BJ (cell line): ENCODE measurements at regions not wholly inside any gene's neighbourhood (a gene's known extent, or its start where the extent isn't known, plus 50 kb on each side); places are given as distances from the start of the nearest gene placed in this dataset.

Experiments
- CTCF ChIA-PET: fragments of 350-600 bp; formaldehyde crosslinking; extraction: SDS; loops from one replicate; lab custom pipeline; 2021; ENCODE audit warnings: antibody characterized with exemption, inconsistent platforms; lab: Yijun Ruan, JAX
- POLR2A ChIA-PET: fragments of 300-600 bp; sonication (Branson Sonifier 250); formaldehyde crosslinking; extraction: SDS; loops from one replicate; lab custom pipeline; 2021; ENCODE audit warnings: antibody characterized with exemption; lab: Charles Lee
- DNase-seq: peaks from one replicate; pipeline ENCODE4 v3.0.0-alpha.2; 2011; ENCODE audit warnings: low read depth
- H3K27me3 ChIP-seq: 2 replicates; pipeline ENCODE4 v1.6.0; 2011; ENCODE audit warnings: low read length; ENCODE audit not compliant: control insufficient read depth, insufficient read depth
- H3K36me3 ChIP-seq: 2 replicates; pipeline ENCODE4 v1.5.1; 2011; ENCODE audit warnings: low read length; ENCODE audit not compliant: control insufficient read depth, insufficient read depth
- H3K4me3 ChIP-seq: 2 replicates; pipeline ENCODE4 v1.5.1; 2011; ENCODE audit warnings: low read depth, mild to moderate bottlenecking, control low read depth, low read length
- TF ChIP-seq, protein P1 (sequence below): IDR thresholded peaks from 2 replicates; pipeline ENCODE4 v1.5.1; 2011; ENCODE audit warnings: low read depth, mild to moderate bottlenecking, control low read depth, inconsistent platforms, low read length, moderate library complexity; ENCODE audit not compliant: insufficient read depth

- H3K27me3 ChIP-seq = peaks cover 10% of the 10 kb centered on the region
- ChIA-PET CTCF (no interaction called here), POLR2A (no interaction called here)
- no peak overlapping the region for H3K4me3 ChIP-seq
- TF ChIP-seq, protein P1, sequence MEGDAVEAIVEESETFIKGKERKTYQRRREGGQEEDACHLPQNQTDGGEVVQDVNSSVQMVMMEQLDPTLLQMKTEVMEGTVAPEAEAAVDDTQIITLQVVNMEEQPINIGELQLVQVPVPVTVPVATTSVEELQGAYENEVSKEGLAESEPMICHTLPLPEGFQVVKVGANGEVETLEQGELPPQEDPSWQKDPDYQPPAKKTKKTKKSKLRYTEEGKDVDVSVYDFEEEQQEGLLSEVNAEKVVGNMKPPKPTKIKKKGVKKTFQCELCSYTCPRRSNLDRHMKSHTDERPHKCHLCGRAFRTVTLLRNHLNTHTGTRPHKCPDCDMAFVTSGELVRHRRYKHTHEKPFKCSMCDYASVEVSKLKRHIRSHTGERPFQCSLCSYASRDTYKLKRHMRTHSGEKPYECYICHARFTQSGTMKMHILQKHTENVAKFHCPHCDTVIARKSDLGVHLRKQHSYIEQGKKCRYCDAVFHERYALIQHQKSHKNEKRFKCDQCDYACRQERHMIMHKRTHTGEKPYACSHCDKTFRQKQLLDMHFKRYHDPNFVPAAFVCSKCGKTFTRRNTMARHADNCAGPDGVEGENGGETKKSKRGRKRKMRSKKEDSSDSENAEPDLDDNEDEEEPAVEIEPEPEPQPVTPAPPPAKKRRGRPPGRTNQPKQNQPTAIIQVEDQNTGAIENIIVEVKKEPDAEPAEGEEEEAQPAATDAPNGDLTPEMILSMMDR = no peak
- no peak for DNase-seq
- H3K36me3 ChIP-seq = no peaks in the 10 kb centered on the region
These were observed 223.3 kb downstream of the RBM19 start for GRCh38 chr12:113742801-113743200.

GRCh38 chr12:113740699-113741098 lies 225.4 kb downstream of the RBM19 start:
- DNase-seq = no peak
- CTCF ChIA-PET = no interaction called here
- Histone ChIP-seq H3K27me3 (peaks cover 4% of the 10 kb centered on the region), H3K36me3 (no peaks in the 10 kb centered on the region), H3K4me3 (no peak overlapping the region)
- POLR2A ChIA-PET = no interaction called here
- TF ChIP-seq, protein P1 = no peak

GRCh38 chr12:113735131-113735530 lies 231.0 kb downstream of the RBM19 start:
- Histone ChIP-seq H3K27me3 (peaks cover 2% of the 10 kb centered on the region), H3K36me3 (no peaks in the 10 kb centered on the region; the same call in 1 of the 2 replicates), H3K4me3 (no peak overlapping the region)
- TF ChIP-seq, protein P1 = no peak
- ChIA-PET POLR2A (no interaction called here), CTCF (interaction anchor here (0.6 to 1.6 kb wide), 3 partner anchors 10 to 32 kb away, joined by 3 to 4 read pairs (median 3); no protein-coding TSS in a partner anchor)
- no peak for DNase-seq

- POLR2A ChIA-PET = no interaction called here
- CTCF ChIA-PET = interaction anchor here (1.6 kb wide), 1 partner anchor 32 kb away, joined by 4 read pairs; no protein-coding TSS in a partner anchor
- Histone ChIP-seq H3K4me3 (no peak overlapping the region), H3K36me3 (no peaks in the 10 kb centered on the region; the same call in 1 of the 2 replicates), H3K27me3 (peaks cover 2% of the 10 kb centered on the region)
- TF ChIP-seq, protein P1 = no peak
- DNase-seq = no peak
These were observed 231.6 kb downstream of the RBM19 start for GRCh38 chr12:113734503-113734902.

- POLR2A ChIA-PET = no interaction called here
- Histone ChIP-seq H3K4me3 (no peak overlapping the region), H3K27me3 (peaks cover 2% of the 10 kb centered on the region; the same call in 1 of the 2 replicates), H3K36me3 (no peaks in the 10 kb centered on the region; the same call in 1 of the 2 replicates)
- CTCF ChIA-PET = no interaction called here
- TF ChIP-seq, protein P1 = no peak
- DNase-seq = no peak
These were observed 233.2 kb downstream of the RBM19 start for GRCh38 chr12:113732916-113733315.
